Hepatocyte (in vitro differentiated cells): ENCODE measurements at regions not wholly inside any gene's neighbourhood (a gene's known extent, or its start where the extent isn't known, plus 50 kb on each side); places are given as distances from the start of the nearest gene placed in this dataset.

ENCODE experiments used
- EZH2phosphoT487 ChIP-seq: fragments of 200-600 bp; sonication (generic); IDR thresholded peaks from one replicate; pipeline ENCODE4 v1.6.1; 2018; ENCODE audit warnings: antibody characterized with exemption, mild to moderate bottlenecking, low read depth, moderate library complexity; ENCODE audit not compliant: unreplicated experiment, severe bottlenecking
- TF ChIP-seq, protein P1 (sequence below): fragments of 200-600 bp; sonication (generic); IDR thresholded peaks from 2 replicates; pipeline ENCODE4 v1.5.1; 2016; ENCODE audit warnings: antibody characterized with exemption, mild to moderate bottlenecking; ENCODE audit not compliant: poor library complexity

DNA sequence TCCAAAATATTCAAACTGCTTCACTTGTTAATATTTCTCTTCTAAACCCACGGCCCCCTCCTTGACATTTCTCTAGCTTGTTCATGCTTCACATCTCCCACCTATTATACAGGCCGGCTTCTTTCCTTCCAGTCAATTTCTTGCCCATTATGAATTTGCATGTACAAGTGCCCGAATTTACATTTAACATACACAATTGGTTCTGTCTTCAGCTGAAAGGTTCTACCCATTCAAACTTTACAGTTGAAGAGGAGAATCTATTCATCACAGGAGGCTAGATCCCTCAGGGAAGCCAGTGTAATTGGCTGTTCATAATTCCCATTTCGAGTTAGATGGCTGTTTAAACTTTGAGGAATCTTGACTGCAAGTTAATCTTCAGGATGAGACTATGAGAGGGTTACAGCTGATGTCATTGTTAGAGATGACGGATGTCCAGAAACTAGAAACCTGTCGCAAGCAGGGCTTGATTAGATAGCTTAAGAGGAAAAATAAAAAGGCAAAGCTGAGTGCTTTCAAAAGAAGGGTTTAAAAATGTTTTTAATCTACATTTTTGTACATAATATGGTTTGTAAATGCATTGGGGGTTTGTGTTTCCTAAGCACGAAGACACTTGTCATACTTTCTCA lies 157.0 kb downstream of the ADSS2 start:
- TF ChIP-seq, protein P1, sequence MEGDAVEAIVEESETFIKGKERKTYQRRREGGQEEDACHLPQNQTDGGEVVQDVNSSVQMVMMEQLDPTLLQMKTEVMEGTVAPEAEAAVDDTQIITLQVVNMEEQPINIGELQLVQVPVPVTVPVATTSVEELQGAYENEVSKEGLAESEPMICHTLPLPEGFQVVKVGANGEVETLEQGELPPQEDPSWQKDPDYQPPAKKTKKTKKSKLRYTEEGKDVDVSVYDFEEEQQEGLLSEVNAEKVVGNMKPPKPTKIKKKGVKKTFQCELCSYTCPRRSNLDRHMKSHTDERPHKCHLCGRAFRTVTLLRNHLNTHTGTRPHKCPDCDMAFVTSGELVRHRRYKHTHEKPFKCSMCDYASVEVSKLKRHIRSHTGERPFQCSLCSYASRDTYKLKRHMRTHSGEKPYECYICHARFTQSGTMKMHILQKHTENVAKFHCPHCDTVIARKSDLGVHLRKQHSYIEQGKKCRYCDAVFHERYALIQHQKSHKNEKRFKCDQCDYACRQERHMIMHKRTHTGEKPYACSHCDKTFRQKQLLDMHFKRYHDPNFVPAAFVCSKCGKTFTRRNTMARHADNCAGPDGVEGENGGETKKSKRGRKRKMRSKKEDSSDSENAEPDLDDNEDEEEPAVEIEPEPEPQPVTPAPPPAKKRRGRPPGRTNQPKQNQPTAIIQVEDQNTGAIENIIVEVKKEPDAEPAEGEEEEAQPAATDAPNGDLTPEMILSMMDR: no peak
- no peak for TF ChIP-seq EZH2phosphoT487
